IPS-NIHi7 (cell line): ENCODE measurements at regions not wholly inside any gene's neighbourhood (a gene's known extent, or its start where the extent isn't known, plus 50 kb on each side); places are given as distances from the start of the nearest gene placed in this dataset.

Experiments
- DNase-seq: peaks from one replicate; pipeline ENCODE4 v3.0.0; 2012; ENCODE audit warnings: mixed read lengths; ENCODE audit errors: extremely low spot score

GRCh38 chr1:5385956-5386355, 606.3 kb downstream of the NPHP4 start:
- DNase-seq, result no peak

GRCh38 chr1:5385096-5385799, 607.0 kb downstream of the NPHP4 start:
- no peak for DNase-seq

- no peak for DNase-seq
Measured at GRCh38 chr1:5381491-5381890, 610.7 kb downstream of the NPHP4 start.

GRCh38 chr1:5379176-5379759, 613.0 kb downstream of the NPHP4 start:
- DNase-seq, result no peak

- no peak for DNase-seq
Measured at GRCh38 chr1:5376538-5377247, 615.5 kb downstream of the NPHP4 start.

- DNase-seq, result no peak
Measured at GRCh38 chr1:5375481-5375880, 616.7 kb downstream of the NPHP4 start.

GRCh38 chr1:5374192-5374591, 618.0 kb downstream of the NPHP4 start:
- DNase-seq, result no peak

- no peak for DNase-seq
Measured at GRCh38 chr1:5373281-5373680, 618.9 kb downstream of the NPHP4 start.

GRCh38 chr1:5371270-5371669, 621.0 kb downstream of the NPHP4 start:
- DNase-seq, result no peak

GRCh38 chr1:5370311-5370710, 621.9 kb downstream of the NPHP4 start:
- DNase-seq, result no peak

GRCh38 chr1:5369223-5369622, 623.0 kb downstream of the NPHP4 start:
- DNase-seq, result no peak

GRCh38 chr1:5368201-5368600, 624.0 kb downstream of the NPHP4 start:
- no peak for DNase-seq

GRCh38 chr1:5367306-5367705, 624.9 kb downstream of the NPHP4 start:
- no peak for DNase-seq

GRCh38 chr1:5365751-5366150, 626.5 kb downstream of the NPHP4 start:
- no peak for DNase-seq

GRCh38 chr1:5364591-5364990, 627.6 kb downstream of the NPHP4 start:
- DNase-seq, result no peak

- no peak for DNase-seq
Measured at GRCh38 chr1:5354681-5355080, 637.5 kb downstream of the NPHP4 start.

GRCh38 chr1:5351366-5351765, 640.9 kb downstream of the NPHP4 start:
- DNase-seq, result peak; percentile 30

- no peak for DNase-seq
Measured at GRCh38 chr1:5349526-5349925, 642.7 kb downstream of the NPHP4 start.

- no peak for DNase-seq
Measured at GRCh38 chr1:5348732-5349465, 643.3 kb downstream of the NPHP4 start.

GRCh38 chr1:5347726-5348125, 644.5 kb downstream of the NPHP4 start:
- no peak for DNase-seq

GRCh38 chr1:5345556-5345955, 646.7 kb downstream of the NPHP4 start:
- no peak for DNase-seq

- DNase-seq, result no peak
Measured at GRCh38 chr1:5343256-5344020, 648.8 kb downstream of the NPHP4 start.
